HEK293T (cell line): ENCODE measurements at regions not wholly inside any gene's neighbourhood (a gene's known extent, or its start where the extent isn't known, plus 50 kb on each side); places are given as distances from the start of the nearest gene placed in this dataset.

Experiments used
- ARNT ChIP-seq: fragments of 450-650 bp; IDR thresholded peaks from 2 replicates; pipeline ENCODE4 v1.6.1; 2017; ENCODE audit warnings: mild to moderate bottlenecking
- BHLHE40 ChIP-seq: fragments of 450-650 bp; IDR thresholded peaks from 2 replicates; pipeline ENCODE4 v1.6.1; 2016; ENCODE audit warnings: mild to moderate bottlenecking, moderate library complexity, borderline replicate concordance
- ELF4 ChIP-seq: fragments of 450-650 bp; IDR thresholded peaks from 2 replicates; pipeline ENCODE4 v1.6.1; 2017; ENCODE audit warnings: antibody characterized with exemption
- FOXA1 ChIP-seq: fragments of 450-650 bp; IDR thresholded peaks from 2 replicates; pipeline ENCODE4 v1.6.1; 2016; ENCODE audit warnings: mild to moderate bottlenecking
- FOXK2 ChIP-seq: fragments of 450-650 bp; IDR thresholded peaks from 2 replicates; pipeline ENCODE4 v1.6.1; 2016; ENCODE audit warnings: mild to moderate bottlenecking
- FOXM1 ChIP-seq: fragments of 450-650 bp; IDR thresholded peaks from 2 replicates; pipeline ENCODE4 v1.6.1; 2017; ENCODE audit warnings: mild to moderate bottlenecking, borderline replicate concordance
- HDGF ChIP-seq: fragments of 450-650 bp; IDR thresholded peaks from 2 replicates; pipeline ENCODE4 v1.6.1; 2017; ENCODE audit warnings: antibody characterized with exemption, borderline replicate concordance
- L3MBTL2 ChIP-seq: fragments of 450-650 bp; conservative IDR thresholded peaks from 2 replicates; pipeline ENCODE4 v1.6.1; 2016; ENCODE audit warnings: mild to moderate bottlenecking
- PKNOX1 ChIP-seq: fragments of 450-650 bp; IDR thresholded peaks from 2 replicates; pipeline ENCODE4 v1.6.1; 2016
- SP1 ChIP-seq: fragments of 450-650 bp; IDR thresholded peaks from 2 replicates; pipeline ENCODE4 v1.6.1; 2017
- TARDBP ChIP-seq: fragments of 450-650 bp; IDR thresholded peaks from 2 replicates; pipeline ENCODE4 v1.6.1; 2016

GRCh38 chr7:109335951-109336350, 766.3 kb downstream of the DNAJB9 start:
- TF ChIP-seq SP1 (no peak), FOXK2 (no peak), TARDBP (no peak), PKNOX1 (no peak), ARNT (no peak), FOXA1 (no peak), FOXM1 (no peak), L3MBTL2 (no peak), HDGF (no peak), ELF4 (no peak), BHLHE40 (no peak)
